ENCODE measurements at regions not wholly inside any gene's neighbourhood (a gene's known extent, or its start where the extent isn't known, plus 50 kb on each side); places are given as distances from the start of the nearest gene placed in this dataset.

- TF ChIP-seq EZH2 (IDR thresholded peaks at IDR 0.05; ENCODE audit: insufficient read depth, poor library complexity, severe bottlenecking) (no peak), EZH2phosphoT487 (IDR thresholded peaks at IDR 0.05; ENCODE audit: insufficient read depth, low read depth) (no peak)
Measured at GRCh38 chr4:17013382-17014006, 115.0 kb upstream of the LDB2 start.
